ENCODE measurements at regions not wholly inside any gene's neighbourhood (a gene's known extent, or its start where the extent isn't known, plus 50 kb on each side); places are given as distances from the start of the nearest gene placed in this dataset.

DNA sequence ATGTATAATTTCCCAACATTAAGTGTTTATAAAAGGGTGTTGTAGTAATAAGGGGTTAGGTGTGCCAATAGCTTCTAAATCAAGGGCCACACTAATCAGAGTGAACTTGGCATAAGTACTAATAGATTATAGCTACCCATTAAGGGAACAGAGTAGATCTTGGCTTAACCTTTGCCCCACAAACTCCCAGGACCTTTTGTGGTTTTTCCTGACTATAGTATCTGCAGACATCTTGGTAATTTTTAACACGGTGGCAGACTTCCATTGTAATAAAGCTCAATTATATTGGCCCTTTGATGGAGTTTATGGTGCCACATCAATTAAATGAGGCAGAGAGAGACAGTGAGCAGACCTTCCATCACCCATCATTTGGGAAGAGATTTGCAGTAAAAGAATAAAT lies 358.5 kb upstream of the HNRNPA3 start:
- no peak for TF ChIP-seq POLR2A (IDR thresholded peaks at IDR 0.05)
- TF ChIP-seq, protein P1, sequence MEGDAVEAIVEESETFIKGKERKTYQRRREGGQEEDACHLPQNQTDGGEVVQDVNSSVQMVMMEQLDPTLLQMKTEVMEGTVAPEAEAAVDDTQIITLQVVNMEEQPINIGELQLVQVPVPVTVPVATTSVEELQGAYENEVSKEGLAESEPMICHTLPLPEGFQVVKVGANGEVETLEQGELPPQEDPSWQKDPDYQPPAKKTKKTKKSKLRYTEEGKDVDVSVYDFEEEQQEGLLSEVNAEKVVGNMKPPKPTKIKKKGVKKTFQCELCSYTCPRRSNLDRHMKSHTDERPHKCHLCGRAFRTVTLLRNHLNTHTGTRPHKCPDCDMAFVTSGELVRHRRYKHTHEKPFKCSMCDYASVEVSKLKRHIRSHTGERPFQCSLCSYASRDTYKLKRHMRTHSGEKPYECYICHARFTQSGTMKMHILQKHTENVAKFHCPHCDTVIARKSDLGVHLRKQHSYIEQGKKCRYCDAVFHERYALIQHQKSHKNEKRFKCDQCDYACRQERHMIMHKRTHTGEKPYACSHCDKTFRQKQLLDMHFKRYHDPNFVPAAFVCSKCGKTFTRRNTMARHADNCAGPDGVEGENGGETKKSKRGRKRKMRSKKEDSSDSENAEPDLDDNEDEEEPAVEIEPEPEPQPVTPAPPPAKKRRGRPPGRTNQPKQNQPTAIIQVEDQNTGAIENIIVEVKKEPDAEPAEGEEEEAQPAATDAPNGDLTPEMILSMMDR (IDR thresholded peaks at IDR 0.05) = no peak

All from Peyer's patch (tissue), 4 donors.